Ovary (tissue), 3 donors: ENCODE measurements at regions not wholly inside any gene's neighbourhood (a gene's known extent, or its start where the extent isn't known, plus 50 kb on each side); places are given as distances from the start of the nearest gene placed in this dataset.

ENCODE experiments used
- CTCF ChIP-seq, 3 donors: fragments of 450-650 bp in 2 of 3; fragments of 200-600 bp in 1 of 3; IDR thresholded peaks; one replicate each; pipeline versions ENCODE4 v1.5.1 to v1.8.0; 2016 to 2022; ENCODE audit warnings: antibody characterized with exemption in 3 of 3, mild to moderate bottlenecking in 1 of 3
- EP300 ChIP-seq: sonication (generic); formaldehyde crosslinking; IDR thresholded peaks from one replicate; pipeline ENCODE4 v1.6.1; 2017; ENCODE audit warnings: antibody characterized with exemption
- donor health status: DM: no; HTN: no; CAD: no.

- TF ChIP-seq CTCF (IDR thresholded peaks at IDR 0.05) (no peak), EP300 (no peak)
These were observed 56.9 kb upstream of the CTNNBL1 start for GRCh38 chr20:37636977-37637376.
